ENCODE measurements at regions not wholly inside any gene's neighbourhood (a gene's known extent, or its start where the extent isn't known, plus 50 kb on each side); places are given as distances from the start of the nearest gene placed in this dataset.

DNA sequence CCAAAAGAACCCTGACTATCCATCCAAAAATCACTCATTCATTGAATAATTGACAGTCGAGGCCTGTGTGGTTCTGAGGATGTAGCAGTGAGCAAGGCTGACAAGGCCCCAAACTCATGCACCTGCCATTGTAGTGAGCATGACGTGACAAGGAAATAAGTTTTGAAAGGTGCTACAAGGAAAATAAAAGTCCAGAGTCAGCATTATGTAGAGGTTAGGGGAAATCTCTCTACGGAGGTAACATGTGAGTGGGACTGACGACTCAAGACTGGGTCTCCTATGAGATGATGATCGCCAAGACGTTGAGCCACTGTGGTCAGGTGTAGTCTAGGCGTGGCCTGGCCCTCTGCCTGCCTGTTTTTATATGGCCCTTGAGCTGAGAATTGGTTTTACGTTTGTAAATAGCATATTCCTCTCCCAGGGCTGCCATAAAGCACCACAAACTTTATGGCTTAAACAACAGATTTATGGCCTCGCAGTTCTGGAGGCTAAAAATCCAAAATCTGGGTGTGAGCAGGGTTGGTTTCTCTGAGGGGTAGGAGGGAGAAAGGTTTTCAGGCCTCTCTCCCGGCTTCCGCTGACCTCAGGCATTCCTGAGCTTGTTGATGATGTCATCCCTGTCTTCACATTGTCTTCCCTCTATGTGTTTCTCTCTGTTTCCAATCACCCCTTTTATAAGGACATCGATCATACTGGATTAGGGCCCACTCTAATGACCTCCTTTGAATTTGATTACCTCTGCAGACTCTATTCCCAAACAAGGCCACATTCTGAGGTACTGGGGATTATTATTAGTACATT lies 206.4 kb upstream of the EGFLAM start:
- TF ChIP-seq POLR2A (IDR thresholded peaks at IDR 0.05) = no peak
- TF ChIP-seq, protein P1, sequence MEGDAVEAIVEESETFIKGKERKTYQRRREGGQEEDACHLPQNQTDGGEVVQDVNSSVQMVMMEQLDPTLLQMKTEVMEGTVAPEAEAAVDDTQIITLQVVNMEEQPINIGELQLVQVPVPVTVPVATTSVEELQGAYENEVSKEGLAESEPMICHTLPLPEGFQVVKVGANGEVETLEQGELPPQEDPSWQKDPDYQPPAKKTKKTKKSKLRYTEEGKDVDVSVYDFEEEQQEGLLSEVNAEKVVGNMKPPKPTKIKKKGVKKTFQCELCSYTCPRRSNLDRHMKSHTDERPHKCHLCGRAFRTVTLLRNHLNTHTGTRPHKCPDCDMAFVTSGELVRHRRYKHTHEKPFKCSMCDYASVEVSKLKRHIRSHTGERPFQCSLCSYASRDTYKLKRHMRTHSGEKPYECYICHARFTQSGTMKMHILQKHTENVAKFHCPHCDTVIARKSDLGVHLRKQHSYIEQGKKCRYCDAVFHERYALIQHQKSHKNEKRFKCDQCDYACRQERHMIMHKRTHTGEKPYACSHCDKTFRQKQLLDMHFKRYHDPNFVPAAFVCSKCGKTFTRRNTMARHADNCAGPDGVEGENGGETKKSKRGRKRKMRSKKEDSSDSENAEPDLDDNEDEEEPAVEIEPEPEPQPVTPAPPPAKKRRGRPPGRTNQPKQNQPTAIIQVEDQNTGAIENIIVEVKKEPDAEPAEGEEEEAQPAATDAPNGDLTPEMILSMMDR (IDR thresholded peaks at IDR 0.05) = no peak

Measured in adrenal gland (tissue), 5 donors.